ACC112 (cell line): ENCODE measurements at regions not wholly inside any gene's neighbourhood (a gene's known extent, or its start where the extent isn't known, plus 50 kb on each side); places are given as distances from the start of the nearest gene placed in this dataset.
"Not testable (repeated sequence)": the region's sequence is repeated elsewhere in the genome, so short reads cannot be mapped to it uniquely, and the experiment has no call there.

ENCODE experiments used
- H2AFZ ChIP-seq: fragments of 200-600 bp; sonication (generic); one replicate; pipeline ENCODE4 v1.6.0; 2017; ENCODE audit warnings: antibody characterized with exemption, low read length; ENCODE audit not compliant: unreplicated experiment
- H3K27ac ChIP-seq: fragments of 200-600 bp; sonication (generic); 2 replicates; pipeline ENCODE4 v1.5.1; 2014; ENCODE audit warnings: low read depth, mild to moderate bottlenecking, antibody characterized with exemption, low read length, moderate library complexity
- H3K27me3 ChIP-seq: fragments of 200-600 bp; sonication (generic); 2 replicates; pipeline ENCODE4 v1.6.1; 2014; ENCODE audit warnings: mild to moderate bottlenecking, antibody characterized with exemption, low read length, moderate library complexity, mixed read lengths; ENCODE audit not compliant: insufficient read depth
- H3K36me3 ChIP-seq: fragments of 200-600 bp; sonication (generic); 2 replicates; pipeline ENCODE4 v1.6.1; 2016; ENCODE audit warnings: mild to moderate bottlenecking, antibody characterized with exemption, low read length, moderate library complexity, mixed read lengths; ENCODE audit not compliant: insufficient read depth
- H3K4me1 ChIP-seq: fragments of 200-600 bp; sonication (generic); one replicate; pipeline ENCODE4 v1.6.1; 2016; ENCODE audit warnings: low read length, mixed read lengths; ENCODE audit not compliant: insufficient read depth, unreplicated experiment, control insufficient read depth
- H3K4me3 ChIP-seq: fragments of 200-600 bp; sonication (generic); 2 replicates; pipeline ENCODE4 v1.5.1; 2014; ENCODE audit warnings: mild to moderate bottlenecking, low read depth, low read length
- H3K79me2 ChIP-seq: fragments of 200-600 bp; sonication (generic); one replicate; pipeline ENCODE4 v1.6.0; 2016; ENCODE audit warnings: low read length; ENCODE audit not compliant: control insufficient read depth, unreplicated experiment, insufficient read depth

- H3K36me3 ChIP-seq: no peaks in the 10 kb centered on the region
Observed at GRCh38 chr3:95789111-95789510, 1025.3 kb upstream of the EPHA6 start.

DNA sequence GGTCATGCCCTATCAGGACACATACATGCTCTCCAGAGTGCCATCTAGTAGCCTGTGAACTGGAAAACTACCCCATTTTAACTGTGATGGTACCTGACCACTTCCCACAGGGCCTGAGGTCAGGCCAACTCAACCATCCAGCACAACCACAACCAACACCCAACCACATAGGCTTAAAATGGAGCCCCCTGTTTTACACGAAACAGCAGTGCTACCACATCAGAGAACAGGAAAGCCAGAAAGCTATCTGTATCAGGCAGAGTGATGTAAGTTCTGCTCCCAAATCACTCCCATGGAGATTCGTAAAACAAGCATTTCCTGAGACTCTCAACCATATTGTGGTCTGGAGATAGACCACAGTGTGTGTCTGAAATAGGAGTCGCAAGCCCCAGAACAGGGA is 1017.3 kb upstream of the EPHA6 start:
- Histone ChIP-seq H3K27ac (no peak overlapping the region), H3K4me1 (no peaks in the 10 kb centered on the region), H3K27me3 (no peaks in the 10 kb centered on the region), H3K4me3 (no peak overlapping the region), H3K36me3 (no peaks in the 10 kb centered on the region), H3K79me2 (no peaks in the 10 kb centered on the region), H2AFZ (no peak overlapping the region)

More at GRCh38 chr3:95789111-95789510, 1025.3 kb upstream of the EPHA6 start:
- Histone ChIP-seq H3K27me3 (no peaks in the 10 kb centered on the region), H3K27ac (no peak overlapping the region), H3K4me3 (no peak overlapping the region), H2AFZ (no peak overlapping the region), H3K4me1 (no peaks in the 10 kb centered on the region), H3K79me2 (no peaks in the 10 kb centered on the region)

GRCh38 chr3:95798628-95799027 is 1015.8 kb upstream of the EPHA6 start:
- no peak overlapping the region for H2AFZ ChIP-seq
- H3K36me3 ChIP-seq: no peaks in the 10 kb centered on the region
- no peaks in the 10 kb centered on the region for H3K4me1 ChIP-seq
- no peak overlapping the region for H3K27ac ChIP-seq
- H3K79me2 ChIP-seq: no peaks in the 10 kb centered on the region
- H3K27me3 ChIP-seq: no peaks in the 10 kb centered on the region
- no peak overlapping the region for H3K4me3 ChIP-seq

GRCh38 chr3:95810462-95810861 is 1003.9 kb upstream of the EPHA6 start:
- Histone ChIP-seq H3K4me1 (no peaks in the 10 kb centered on the region), H3K27ac (no peak overlapping the region), H2AFZ (no peak overlapping the region), H3K27me3 (no peaks in the 10 kb centered on the region), H3K4me3 (no peak overlapping the region), H3K36me3 (no peaks in the 10 kb centered on the region), H3K79me2 (no peaks in the 10 kb centered on the region)

- Histone ChIP-seq H3K27ac (no peak overlapping the region), H2AFZ (no peak overlapping the region), H3K27me3 (no peaks in the 10 kb centered on the region), H3K36me3 (no peaks in the 10 kb centered on the region), H3K4me3 (no peak overlapping the region), H3K4me1 (no peaks in the 10 kb centered on the region), H3K79me2 (no peaks in the 10 kb centered on the region)
Observed at GRCh38 chr3:95813244-95813643, 1001.1 kb upstream of the EPHA6 start.

DNA sequence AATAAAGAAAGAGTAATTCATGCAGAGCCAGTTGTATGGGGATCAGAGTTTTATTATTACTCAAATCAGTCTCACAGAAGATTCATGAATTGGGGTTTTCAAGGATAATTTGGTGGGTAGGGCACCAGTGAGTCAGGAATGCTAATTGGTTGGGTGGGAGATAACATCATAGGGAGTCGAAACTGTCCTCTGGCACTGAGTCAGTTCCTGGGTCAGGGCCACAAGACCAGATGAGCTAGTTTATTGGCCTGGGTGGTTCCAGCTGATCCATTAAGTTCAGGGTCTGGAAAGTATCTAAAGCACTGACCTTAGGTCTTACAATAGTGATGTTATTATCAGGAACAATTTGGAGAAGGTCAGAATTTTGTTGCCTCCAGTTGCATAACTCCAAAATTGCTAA is 998.6 kb upstream of the EPHA6 start:
- H3K79me2 ChIP-seq: no peaks in the 10 kb centered on the region
- no peaks in the 10 kb centered on the region for H3K36me3 ChIP-seq
- no peak overlapping the region for H3K4me3 ChIP-seq
- H3K4me1 ChIP-seq: no peaks in the 10 kb centered on the region
- no peaks in the 10 kb centered on the region for H3K27me3 ChIP-seq
- no peak overlapping the region for H2AFZ ChIP-seq
- no peak overlapping the region for H3K27ac ChIP-seq

- Histone ChIP-seq H3K36me3 (no peaks in the 10 kb centered on the region), H3K4me1 (no peaks in the 10 kb centered on the region), H3K79me2 (no peaks in the 10 kb centered on the region), H2AFZ (no peak overlapping the region), H3K4me3 (no peak overlapping the region), H3K27me3 (no peaks in the 10 kb centered on the region), H3K27ac (no peak overlapping the region)
Observed at GRCh38 chr3:95826419-95826818, 988.0 kb upstream of the EPHA6 start.

DNA sequence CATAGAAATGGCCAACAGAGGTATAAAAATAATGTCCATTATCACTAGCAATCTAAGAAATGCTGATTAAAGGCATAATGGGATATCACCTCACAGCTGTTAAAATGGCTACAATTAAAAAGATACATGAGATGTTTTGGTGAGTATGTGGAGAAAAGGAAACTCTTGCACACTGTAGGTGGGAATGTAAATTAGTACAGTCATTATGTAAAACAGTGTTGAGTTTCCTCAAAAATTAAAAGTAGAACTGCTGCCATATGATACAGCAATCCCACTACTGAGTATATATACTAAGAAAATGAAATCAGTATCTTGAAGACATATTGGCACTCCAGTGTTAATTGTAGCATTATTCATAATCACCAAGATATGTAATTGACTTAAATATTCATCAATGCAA is 982.2 kb upstream of the EPHA6 start:
- Histone ChIP-seq H3K4me1 (no peaks in the 10 kb centered on the region), H3K79me2 (no peaks in the 10 kb centered on the region), H3K27me3 (no peaks in the 10 kb centered on the region), H2AFZ (no peak overlapping the region), H3K36me3 (no peaks in the 10 kb centered on the region), H3K4me3 (no peak overlapping the region), H3K27ac (no peak overlapping the region)

DNA sequence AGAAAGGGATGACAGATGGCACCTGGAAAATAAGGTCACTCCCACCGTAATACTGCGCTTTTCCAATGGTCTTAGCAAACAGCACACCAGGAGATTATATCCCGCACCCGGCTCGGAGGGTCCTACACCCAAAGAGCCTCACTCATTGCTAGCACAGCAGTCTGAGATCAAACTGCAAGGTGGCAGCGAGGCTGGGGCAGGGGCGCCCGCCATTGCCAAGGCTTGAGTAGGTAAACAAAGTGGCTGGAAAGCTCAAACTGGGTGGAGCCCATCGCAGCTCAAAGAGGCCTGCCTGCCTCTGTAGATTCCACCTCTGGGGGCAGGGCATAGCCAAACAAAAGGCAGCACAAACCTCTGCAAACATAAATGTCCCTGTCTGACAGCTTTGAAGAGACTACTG is 953.8 kb upstream of the EPHA6 start:
- not testable (repeated sequence) for H2AFZ ChIP-seq, H3K27me3 ChIP-seq, H3K79me2 ChIP-seq, H3K27ac ChIP-seq, H3K36me3 ChIP-seq, H3K4me1 ChIP-seq, H3K4me3 ChIP-seq

GRCh38 chr3:95883801-95884200 is 930.6 kb upstream of the EPHA6 start:
- Histone ChIP-seq H3K4me3 (no peak overlapping the region), H2AFZ (no peak overlapping the region), H3K36me3 (no peaks in the 10 kb centered on the region), H3K27ac (no peak overlapping the region), H3K27me3 (peaks cover 8% of the 10 kb centered on the region; the same call in 1 of the 2 replicates), H3K79me2 (no peaks in the 10 kb centered on the region), H3K4me1 (no peaks in the 10 kb centered on the region)

- Histone ChIP-seq H3K4me3 (no peak overlapping the region), H3K27me3 (peaks cover 4% of the 10 kb centered on the region; the same call in 1 of the 2 replicates), H3K79me2 (no peaks in the 10 kb centered on the region), H3K4me1 (no peaks in the 10 kb centered on the region), H2AFZ (no peak overlapping the region), H3K36me3 (no peaks in the 10 kb centered on the region), H3K27ac (no peak overlapping the region)
Observed at GRCh38 chr3:95886616-95887015, 927.8 kb upstream of the EPHA6 start.
